SKM-1 (cell line): ENCODE measurements at regions not wholly inside any gene's neighbourhood (a gene's known extent, or its start where the extent isn't known, plus 50 kb on each side); places are given as distances from the start of the nearest gene placed in this dataset.

Experiments
- DNase-seq: peaks from one replicate; lab custom pipeline; 2025; ENCODE audit not compliant: unreplicated experiment; lab: John Stamatoyannopoulos, UW

DNA sequence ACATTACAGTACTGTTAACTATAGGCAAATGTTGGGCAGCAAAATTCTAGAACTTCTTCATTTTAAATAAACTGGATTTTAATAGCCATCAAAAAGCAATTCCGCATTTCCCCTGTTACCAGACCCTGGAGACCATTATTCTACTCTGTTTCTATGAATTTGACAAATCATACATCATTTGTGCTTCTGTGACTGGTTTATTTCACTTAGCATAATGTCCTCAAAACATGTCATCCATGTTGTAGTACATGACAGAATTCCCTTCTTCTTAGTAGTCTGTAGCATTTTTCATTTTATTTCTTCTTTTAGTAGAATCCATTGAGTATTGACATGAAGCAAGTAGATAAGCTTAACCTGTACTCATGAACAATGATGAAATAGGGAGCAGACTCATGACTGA, 59.4 kb upstream of the PPP4R3C start:
- DNase-seq = no peak

DNA sequence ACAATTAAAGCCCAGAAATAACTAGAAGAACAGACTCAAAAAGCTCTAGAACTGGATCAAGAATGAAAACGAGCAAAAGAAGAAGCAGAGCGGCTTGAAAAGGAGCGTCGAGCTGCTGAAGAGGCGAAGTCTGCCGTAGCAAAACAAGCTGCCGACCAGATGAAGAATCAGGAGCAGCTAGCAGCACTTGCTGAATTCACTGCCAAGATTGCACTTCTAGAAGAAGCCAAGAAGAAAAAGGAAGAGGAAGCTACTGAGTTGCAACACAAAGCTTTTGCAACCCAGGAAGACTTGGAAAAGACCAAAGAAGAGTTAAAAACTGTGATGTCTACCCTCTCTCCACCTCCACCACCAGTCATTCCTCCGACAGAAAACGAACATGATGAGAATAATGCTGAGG, 56.1 kb upstream of the PPP4R3C start:
- peak; percentile 10 for DNase-seq
